HepG2 (cell line): ENCODE measurements at regions not wholly inside any gene's neighbourhood (a gene's known extent, or its start where the extent isn't known, plus 50 kb on each side); places are given as distances from the start of the nearest gene placed in this dataset.

Source experiments
- CBFB ChIP-seq: sonication (generic); formaldehyde crosslinking; IDR thresholded peaks from 2 replicates; pipeline ENCODE4 v1.4.0; 2020; ENCODE audit warnings: missing genetic modification reagents
- EZH2 ChIP-seq: conservative IDR thresholded peaks from 2 replicates; pipeline ENCODE4 v1.6.1; 2012; ENCODE audit warnings: mild to moderate bottlenecking, low read depth, low read length, moderate library complexity
- ZNF331 ChIP-seq: sonication (generic); formaldehyde crosslinking; IDR thresholded peaks from 2 replicates; pipeline ENCODE4 v1.4.0; 2020; ENCODE audit warnings: missing genetic modification reagents
- TF ChIP-seq, protein P1 (sequence below): sonication (generic); formaldehyde crosslinking; IDR thresholded peaks from 2 replicates; pipeline ENCODE4 v1.5.0; 2020; ENCODE audit warnings: mild to moderate bottlenecking, missing genetic modification reagents, moderate library complexity

GRCh38 chr2:41950666-41950960 lies 97.2 kb upstream of the PKDCC start:
- TF ChIP-seq EZH2 (no peak), CBFB (no peak), ZNF331 (CRISPR knock-in tag) (no peak)
- TF ChIP-seq, protein P1, sequence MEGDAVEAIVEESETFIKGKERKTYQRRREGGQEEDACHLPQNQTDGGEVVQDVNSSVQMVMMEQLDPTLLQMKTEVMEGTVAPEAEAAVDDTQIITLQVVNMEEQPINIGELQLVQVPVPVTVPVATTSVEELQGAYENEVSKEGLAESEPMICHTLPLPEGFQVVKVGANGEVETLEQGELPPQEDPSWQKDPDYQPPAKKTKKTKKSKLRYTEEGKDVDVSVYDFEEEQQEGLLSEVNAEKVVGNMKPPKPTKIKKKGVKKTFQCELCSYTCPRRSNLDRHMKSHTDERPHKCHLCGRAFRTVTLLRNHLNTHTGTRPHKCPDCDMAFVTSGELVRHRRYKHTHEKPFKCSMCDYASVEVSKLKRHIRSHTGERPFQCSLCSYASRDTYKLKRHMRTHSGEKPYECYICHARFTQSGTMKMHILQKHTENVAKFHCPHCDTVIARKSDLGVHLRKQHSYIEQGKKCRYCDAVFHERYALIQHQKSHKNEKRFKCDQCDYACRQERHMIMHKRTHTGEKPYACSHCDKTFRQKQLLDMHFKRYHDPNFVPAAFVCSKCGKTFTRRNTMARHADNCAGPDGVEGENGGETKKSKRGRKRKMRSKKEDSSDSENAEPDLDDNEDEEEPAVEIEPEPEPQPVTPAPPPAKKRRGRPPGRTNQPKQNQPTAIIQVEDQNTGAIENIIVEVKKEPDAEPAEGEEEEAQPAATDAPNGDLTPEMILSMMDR (CRISPR knock-in tag): no peak
